GM12878 (cell line): ENCODE measurements at regions not wholly inside any gene's neighbourhood (a gene's known extent, or its start where the extent isn't known, plus 50 kb on each side); places are given as distances from the start of the nearest gene placed in this dataset.

Experiments
- ATAC-seq: fragments of 200-7000 bp; cut with Tn5 transposase; 3 replicates; pipeline ENCODE4 v1.9.1; 2020; ENCODE audit warnings: mild to moderate bottlenecking, moderate library complexity
- BruUV-seq: library from RNA; stranded (reverse); fragments of 400-500 nt; replicated peaks from 2 replicates; lab custom pipeline; 2021; lab: Mats Ljungman, UMichigan
- CTCF ChIA-PET: fragments of 300-600 bp; sonication (Branson Sonifier 250); formaldehyde crosslinking; extraction: SDS; loops from one replicate; lab custom pipeline; 2021; ENCODE audit warnings: inconsistent platforms; lab: Yijun Ruan, JAX
- POLR2A ChIA-PET: fragments of 350-600 bp; formaldehyde crosslinking; extraction: SDS; loops from one replicate; lab custom pipeline; 2021; ENCODE audit warnings: inconsistent platforms; lab: Charles Lee
- RAD21 ChIA-PET: fragments of 300-600 bp; sonication (Branson Sonifier 250); formaldehyde crosslinking; loops from one replicate; lab custom pipeline; 2023; ENCODE audit warnings: antibody characterized with exemption; ENCODE audit not compliant: unreplicated experiment; lab: Charles Lee
- SMC1A ChIA-PET: fragments of 300-600 bp; sonication (Branson Sonifier 250); formaldehyde crosslinking; loops from one replicate; lab custom pipeline; 2023; ENCODE audit not compliant: unreplicated experiment, uncharacterized antibody; lab: Charles Lee
- DNase-seq: peaks from one replicate; pipeline ENCODE4 v3.0.0-alpha.2; 2011; ENCODE audit warnings: low read depth, low spot score
- FAIRE-seq: peaks from 3 replicates; lab custom pipeline; 2011; peaks lifted over from hg19 to GRCh38; lab: Jason Lieb, UNC
- H2AFZ ChIP-seq: 2 replicates; pipeline ENCODE4 v1.6.0; 2011; ENCODE audit warnings: low read depth, low read length, control low read depth; ENCODE audit not compliant: control insufficient read depth
- H3K27ac ChIP-seq: 2 replicates; pipeline ENCODE4 v1.5.1; 2011; ENCODE audit warnings: control low read depth; ENCODE audit not compliant: control insufficient read depth, insufficient read depth
- H3K27me3 ChIP-seq, 2 experiments: replicated peaks in 1 of 2; 2 replicates each; pipeline versions ENCODE4 v1.6.0 to v1.6.1; 2011; ENCODE audit warnings: low read length in 1 of 2; ENCODE audit not compliant: control insufficient read depth in 2 of 2, insufficient read depth in 2 of 2
- H3K36me3 ChIP-seq, 2 experiments: 2 replicates each; pipeline ENCODE4 v1.5.1; 2011; ENCODE audit warnings: low read length in 1 of 2; ENCODE audit not compliant: control insufficient read depth in 2 of 2, insufficient read depth in 2 of 2
- H3K4me1 ChIP-seq: 2 replicates; pipeline ENCODE4 v1.6.1; 2011; ENCODE audit warnings: mild to moderate bottlenecking, low read length, moderate library complexity, mixed read lengths; ENCODE audit not compliant: control insufficient read depth, insufficient read depth
- H3K4me2 ChIP-seq: 2 replicates; pipeline ENCODE4 v1.6.0; 2011; ENCODE audit warnings: control low read depth; ENCODE audit not compliant: control insufficient read depth, insufficient read depth
- H3K4me3 ChIP-seq: fragments of 200-600 bp; sonication (generic); 2 replicates; pipeline ENCODE4 v1.5.1; 2016
- H3K79me2 ChIP-seq: 2 replicates; pipeline ENCODE4 v1.6.0; 2011; ENCODE audit warnings: low read length; ENCODE audit not compliant: control insufficient read depth, insufficient read depth
- H3K9ac ChIP-seq: 2 replicates; pipeline ENCODE4 v1.8.0; 2011; ENCODE audit warnings: low read length, control low read depth, mixed read lengths; ENCODE audit not compliant: control insufficient read depth, insufficient read depth
- H3K9me3 ChIP-seq: replicated peaks from 3 replicates; pipeline ENCODE4 v1.5.1; 2011; ENCODE audit warnings: mild to moderate bottlenecking, low read length; ENCODE audit not compliant: control insufficient read depth, insufficient read depth
- H4K20me1 ChIP-seq: 2 replicates; pipeline ENCODE4 v1.6.0; 2011; ENCODE audit not compliant: control insufficient read depth, insufficient read depth
- BHLHE40 ChIP-seq, 2 experiments: fragments of 450-650 bp in 1 of 2; IDR thresholded peaks; 2 replicates each; pipeline ENCODE4 v1.6.1; 2011 to 2017; ENCODE audit warnings: low read depth in 2 of 2, borderline replicate concordance in 1 of 2, improper control_type of control experiment in 1 of 2, low read length in 1 of 2, mild to moderate bottlenecking in 1 of 2
- GATAD2B ChIP-seq: fragments of 450-650 bp; conservative IDR thresholded peaks from 2 replicates; pipeline ENCODE4 v1.6.1; 2017; ENCODE audit warnings: low read depth, mild to moderate bottlenecking, moderate library complexity
- MEF2B ChIP-seq: fragments of 450-650 bp; IDR thresholded peaks from 2 replicates; pipeline ENCODE4 v1.6.1; 2018; ENCODE audit warnings: mild to moderate bottlenecking, moderate library complexity; ENCODE audit not compliant: partially characterized antibody, poor library complexity, severe bottlenecking
- NR2C1 ChIP-seq: fragments of 450-650 bp; IDR thresholded peaks from 2 replicates; pipeline ENCODE4 v1.6.1; 2017; ENCODE audit warnings: antibody characterized with exemption, mild to moderate bottlenecking, moderate library complexity
- POLR2AphosphoS2 ChIP-seq: IDR thresholded peaks from 2 replicates; pipeline ENCODE4 v1.6.1; 2011; ENCODE audit warnings: low read depth, mild to moderate bottlenecking, low read length, improper control_type of control experiment, moderate library complexity
- RCOR1 ChIP-seq: conservative IDR thresholded peaks from 2 replicates; pipeline ENCODE4 v1.6.1; 2012; ENCODE audit warnings: low read depth, low read length, improper control_type of control experiment
- SIN3A ChIP-seq: IDR thresholded peaks from 2 replicates; pipeline ENCODE4 v1.6.1; 2012; ENCODE audit warnings: low read depth, low read length, improper control_type of control experiment
- SREBF2 ChIP-seq: IDR thresholded peaks from 2 replicates; pipeline ENCODE4 v1.6.1; 2012; ENCODE audit warnings: mild to moderate bottlenecking, low read length
- TCF3 ChIP-seq: IDR thresholded peaks from 2 replicates; pipeline ENCODE4 v1.6.1; 2012; ENCODE audit warnings: low read depth, mild to moderate bottlenecking, low read length, borderline replicate concordance; ENCODE audit not compliant: insufficient read depth
- ZNF207 ChIP-seq: fragments of 450-650 bp; IDR thresholded peaks from 2 replicates; pipeline ENCODE4 v1.6.1; 2014; ENCODE audit warnings: antibody characterized with exemption, mild to moderate bottlenecking, borderline replicate concordance
- ZNF384 ChIP-seq: IDR thresholded peaks from 2 replicates; pipeline ENCODE4 v1.6.1; 2012; ENCODE audit warnings: low read depth, mild to moderate bottlenecking, low read length, improper control_type of control experiment, borderline replicate concordance
- ZZZ3 ChIP-seq: IDR thresholded peaks from 2 replicates; pipeline ENCODE4 v1.6.1; 2011; ENCODE audit warnings: low read depth; ENCODE audit not compliant: control insufficient read depth, insufficient read length
- WGBS: methylation state at CpG from one replicate; pipeline ENCODE4 v1.1.6; 2016; ENCODE audit warnings: low lambda C conversion rate; ENCODE audit not compliant: insufficient replicate concordance, insufficient coverage; ENCODE audit errors: missing lambda C conversion rate; 5-methylcytosine and 5-hydroxymethylcytosine counted together
- in situ Hi-C: fragments of 300-500 bp; cut with MboI; formaldehyde crosslinking; loops from 9 replicates; pipeline ENCODE4 v1.14.3; 2018; ENCODE audit warnings: mixed read lengths
- intact Hi-C: fragments of 100-400 bp; cut with micrococcal nuclease; formaldehyde crosslinking; loops from one replicate; pipeline ENCODE4 v1.14.2; 2022; ENCODE audit not compliant: unreplicated experiment
- TF ChIP-seq, protein P1 (sequence below): fragments of 450-650 bp; IDR thresholded peaks from 2 replicates; pipeline ENCODE4 v1.6.1; 2017; ENCODE audit warnings: mild to moderate bottlenecking
- TF ChIP-seq, protein P2 (sequence below): IDR thresholded peaks from 2 replicates; pipeline ENCODE4 v1.6.1; 2011; ENCODE audit warnings: low read depth, low read length, improper control_type of control experiment, borderline replicate concordance
- TF ChIP-seq, protein P3 (sequence below): fragments of 150-350 bp; IDR thresholded peaks from 2 replicates; pipeline ENCODE4 v1.6.1; 2014; ENCODE audit warnings: mild to moderate bottlenecking, low read depth, low read length
- TF ChIP-seq, protein P4 (sequence below): fragments of 450-650 bp; IDR thresholded peaks from 2 replicates; pipeline ENCODE4 v1.6.1; 2018; ENCODE audit warnings: borderline replicate concordance, mild to moderate bottlenecking; ENCODE audit not compliant: partially characterized antibody

DNA sequence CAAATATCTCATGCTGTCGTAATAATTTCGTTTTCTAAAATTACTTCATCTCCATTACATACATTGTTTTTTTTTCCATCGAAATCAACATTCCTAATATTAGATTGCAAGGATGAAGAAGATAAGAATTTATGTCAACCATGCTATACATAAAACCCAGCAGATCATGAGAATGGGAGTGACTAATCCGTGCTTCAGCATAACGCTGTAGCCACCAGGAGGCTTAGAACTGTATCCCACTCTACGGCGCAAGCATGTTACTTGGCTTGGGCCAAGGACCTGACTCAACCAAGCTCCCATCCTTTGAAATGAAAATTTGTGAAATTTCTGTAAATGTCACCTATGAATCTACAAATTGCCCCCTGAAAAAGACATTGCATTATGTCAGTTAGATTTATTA is 392.5 kb downstream of the FIGN start:
- ChIA-PET POLR2A (no interaction called here), RAD21 (no interaction called here), CTCF (interaction anchor here (1.0 kb wide), 1 partner anchor 11 kb away, joined by 3 read pairs; no protein-coding TSS in a partner anchor), SMC1A (no interaction called here)
- Histone ChIP-seq H3K4me3 (no peak overlapping the region), H3K27ac (no peak overlapping the region), H3K9ac (no peak overlapping the region), H4K20me1 (no peaks in the 10 kb centered on the region), H3K4me2 (no peak overlapping the region), H3K4me1 (no peaks in the 10 kb centered on the region), H3K9me3 (no peaks in the 10 kb centered on the region), H3K79me2 (no peaks in the 10 kb centered on the region), H3K27me3 (no peaks in the 10 kb centered on the region), H3K36me3 (no peaks in the 10 kb centered on the region), H2AFZ (no peak overlapping the region)
- in situ Hi-C loops, result loop anchor here (10.0 kb wide), 1 partner anchor 711 kb away; no protein-coding TSS in a partner anchor
- TF ChIP-seq ZNF207, result no peak
- no peak for TF ChIP-seq SIN3A
- TF ChIP-seq, protein P1, sequence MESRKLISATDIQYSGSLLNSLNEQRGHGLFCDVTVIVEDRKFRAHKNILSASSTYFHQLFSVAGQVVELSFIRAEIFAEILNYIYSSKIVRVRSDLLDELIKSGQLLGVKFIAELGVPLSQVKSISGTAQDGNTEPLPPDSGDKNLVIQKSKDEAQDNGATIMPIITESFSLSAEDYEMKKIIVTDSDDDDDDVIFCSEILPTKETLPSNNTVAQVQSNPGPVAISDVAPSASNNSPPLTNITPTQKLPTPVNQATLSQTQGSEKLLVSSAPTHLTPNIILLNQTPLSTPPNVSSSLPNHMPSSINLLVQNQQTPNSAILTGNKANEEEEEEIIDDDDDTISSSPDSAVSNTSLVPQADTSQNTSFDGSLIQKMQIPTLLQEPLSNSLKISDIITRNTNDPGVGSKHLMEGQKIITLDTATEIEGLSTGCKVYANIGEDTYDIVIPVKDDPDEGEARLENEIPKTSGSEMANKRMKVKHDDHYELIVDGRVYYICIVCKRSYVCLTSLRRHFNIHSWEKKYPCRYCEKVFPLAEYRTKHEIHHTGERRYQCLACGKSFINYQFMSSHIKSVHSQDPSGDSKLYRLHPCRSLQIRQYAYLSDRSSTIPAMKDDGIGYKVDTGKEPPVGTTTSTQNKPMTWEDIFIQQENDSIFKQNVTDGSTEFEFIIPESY, result no peak
- no peak for TF ChIP-seq TCF3
- TF ChIP-seq MEF2B, result no peak
- TF ChIP-seq, protein P2, sequence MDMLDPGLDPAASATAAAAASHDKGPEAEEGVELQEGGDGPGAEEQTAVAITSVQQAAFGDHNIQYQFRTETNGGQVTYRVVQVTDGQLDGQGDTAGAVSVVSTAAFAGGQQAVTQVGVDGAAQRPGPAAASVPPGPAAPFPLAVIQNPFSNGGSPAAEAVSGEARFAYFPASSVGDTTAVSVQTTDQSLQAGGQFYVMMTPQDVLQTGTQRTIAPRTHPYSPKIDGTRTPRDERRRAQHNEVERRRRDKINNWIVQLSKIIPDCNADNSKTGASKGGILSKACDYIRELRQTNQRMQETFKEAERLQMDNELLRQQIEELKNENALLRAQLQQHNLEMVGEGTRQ, result no peak
- TF ChIP-seq GATAD2B, result no peak
- TF ChIP-seq, protein P3, sequence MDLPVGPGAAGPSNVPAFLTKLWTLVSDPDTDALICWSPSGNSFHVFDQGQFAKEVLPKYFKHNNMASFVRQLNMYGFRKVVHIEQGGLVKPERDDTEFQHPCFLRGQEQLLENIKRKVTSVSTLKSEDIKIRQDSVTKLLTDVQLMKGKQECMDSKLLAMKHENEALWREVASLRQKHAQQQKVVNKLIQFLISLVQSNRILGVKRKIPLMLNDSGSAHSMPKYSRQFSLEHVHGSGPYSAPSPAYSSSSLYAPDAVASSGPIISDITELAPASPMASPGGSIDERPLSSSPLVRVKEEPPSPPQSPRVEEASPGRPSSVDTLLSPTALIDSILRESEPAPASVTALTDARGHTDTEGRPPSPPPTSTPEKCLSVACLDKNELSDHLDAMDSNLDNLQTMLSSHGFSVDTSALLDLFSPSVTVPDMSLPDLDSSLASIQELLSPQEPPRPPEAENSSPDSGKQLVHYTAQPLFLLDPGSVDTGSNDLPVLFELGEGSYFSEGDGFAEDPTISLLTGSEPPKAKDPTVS, result no peak
- TF ChIP-seq ZZZ3, result no peak
- no peak for TF ChIP-seq ZNF384
- no peak for TF ChIP-seq POLR2AphosphoS2
- no peak for TF ChIP-seq NR2C1
- no peak for TF ChIP-seq BHLHE40 (IDR thresholded peaks at IDR 0.05; ENCODE audit: borderline replicate concordance in 1 of 2, low read depth in 2 of 2, low read length in 1 of 2)
- TF ChIP-seq SREBF2, result no peak
- no peak for TF ChIP-seq RCOR1
- TF ChIP-seq, protein P4, sequence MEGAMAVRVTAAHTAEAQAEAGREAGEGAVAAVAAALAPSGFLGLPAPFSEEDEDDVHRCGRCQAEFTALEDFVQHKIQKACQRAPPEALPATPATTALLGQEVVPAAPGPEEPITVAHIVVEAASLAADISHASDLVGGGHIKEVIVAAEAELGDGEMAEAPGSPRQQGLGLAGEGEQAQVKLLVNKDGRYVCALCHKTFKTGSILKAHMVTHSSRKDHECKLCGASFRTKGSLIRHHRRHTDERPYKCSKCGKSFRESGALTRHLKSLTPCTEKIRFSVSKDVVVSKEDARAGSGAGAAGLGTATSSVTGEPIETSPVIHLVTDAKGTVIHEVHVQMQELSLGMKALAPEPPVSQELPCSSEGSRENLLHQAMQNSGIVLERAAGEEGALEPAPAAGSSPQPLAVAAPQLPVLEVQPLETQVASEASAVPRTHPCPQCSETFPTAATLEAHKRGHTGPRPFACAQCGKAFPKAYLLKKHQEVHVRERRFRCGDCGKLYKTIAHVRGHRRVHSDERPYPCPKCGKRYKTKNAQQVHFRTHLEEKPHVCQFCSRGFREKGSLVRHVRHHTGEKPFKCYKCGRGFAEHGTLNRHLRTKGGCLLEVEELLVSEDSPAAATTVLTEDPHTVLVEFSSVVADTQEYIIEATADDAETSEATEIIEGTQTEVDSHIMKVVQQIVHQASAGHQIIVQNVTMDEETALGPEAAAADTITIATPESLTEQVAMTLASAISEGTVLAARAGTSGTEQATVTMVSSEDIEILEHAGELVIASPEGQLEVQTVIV, result no peak
- intact Hi-C loops, result no loop called here
- BruUV-seq, result no TSS peak
- ATAC-seq, result no peak
- FAIRE-seq, result no peak
- 54% methylated on average over 7 of the region's 7 CpGs for WGBS
- DNase-seq, result no peak
